GM19023 (cell line): ENCODE measurements at regions not wholly inside any gene's neighbourhood (a gene's known extent, or its start where the extent isn't known, plus 50 kb on each side); places are given as distances from the start of the nearest gene placed in this dataset.

ENCODE experiments used
- ATAC-seq: cut with Tn5 transposase; IDR thresholded peaks from one replicate; pipeline ENCODE4 v1.9.1; 2021; ENCODE audit warnings: mild to moderate bottlenecking, moderate library complexity; ENCODE audit not compliant: unreplicated experiment

GRCh38 chr13:73372666-73373627 lies 314.1 kb downstream of the KLF5 start:
- ATAC-seq: no peak

GRCh38 chr13:73370066-73370465 lies 311.3 kb downstream of the KLF5 start:
- no peak for ATAC-seq

- ATAC-seq: no peak
Observed at GRCh38 chr13:73369095-73369494, 310.3 kb downstream of the KLF5 start.

DNA sequence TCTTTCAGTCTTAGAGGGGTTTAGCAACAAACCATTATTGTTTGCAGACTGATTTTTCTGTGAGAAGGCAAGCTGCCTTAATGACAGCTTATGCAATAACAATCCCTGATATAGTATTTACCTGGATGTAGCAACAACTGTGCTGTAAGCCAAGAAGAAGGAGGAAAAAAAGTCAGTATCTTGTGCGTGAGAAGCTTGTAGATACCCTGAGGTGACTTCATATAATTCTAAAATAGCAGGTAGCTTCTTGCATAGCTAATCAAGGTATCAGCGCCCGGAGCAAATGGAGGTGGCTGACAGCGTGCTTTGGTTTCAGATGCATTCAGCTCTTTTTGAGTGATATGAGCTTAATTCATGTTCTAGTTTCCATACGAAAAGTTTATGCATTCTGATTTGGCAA lies 309.8 kb downstream of the KLF5 start:
- no peak for ATAC-seq

DNA sequence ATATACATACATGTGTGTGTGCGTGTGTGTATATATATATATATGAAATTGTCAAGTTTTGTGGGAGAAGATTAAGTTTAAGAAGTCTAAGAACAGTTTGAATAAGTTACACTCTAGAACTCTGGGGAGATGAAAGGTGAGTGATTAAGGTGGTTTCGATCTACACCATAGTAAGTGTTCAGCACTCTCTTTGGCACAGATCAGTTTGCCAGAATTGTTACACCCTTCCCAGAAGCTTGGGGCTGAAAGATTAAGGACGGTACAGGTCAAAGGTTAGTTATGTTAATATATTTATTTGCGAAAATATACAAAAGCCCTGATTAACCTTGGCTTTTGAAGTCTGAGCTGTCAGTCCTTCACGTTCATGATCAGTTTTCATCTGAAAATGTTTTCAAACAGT lies 309.1 kb downstream of the KLF5 start:
- ATAC-seq: no peak

- no peak for ATAC-seq
Observed at GRCh38 chr13:73366241-73366640, 307.4 kb downstream of the KLF5 start.

- no peak for ATAC-seq
Observed at GRCh38 chr13:73365681-73366080, 306.9 kb downstream of the KLF5 start.

GRCh38 chr13:73365252-73365651 lies 306.4 kb downstream of the KLF5 start:
- no peak for ATAC-seq

GRCh38 chr13:73364736-73365135 lies 305.9 kb downstream of the KLF5 start:
- no peak for ATAC-seq

DNA sequence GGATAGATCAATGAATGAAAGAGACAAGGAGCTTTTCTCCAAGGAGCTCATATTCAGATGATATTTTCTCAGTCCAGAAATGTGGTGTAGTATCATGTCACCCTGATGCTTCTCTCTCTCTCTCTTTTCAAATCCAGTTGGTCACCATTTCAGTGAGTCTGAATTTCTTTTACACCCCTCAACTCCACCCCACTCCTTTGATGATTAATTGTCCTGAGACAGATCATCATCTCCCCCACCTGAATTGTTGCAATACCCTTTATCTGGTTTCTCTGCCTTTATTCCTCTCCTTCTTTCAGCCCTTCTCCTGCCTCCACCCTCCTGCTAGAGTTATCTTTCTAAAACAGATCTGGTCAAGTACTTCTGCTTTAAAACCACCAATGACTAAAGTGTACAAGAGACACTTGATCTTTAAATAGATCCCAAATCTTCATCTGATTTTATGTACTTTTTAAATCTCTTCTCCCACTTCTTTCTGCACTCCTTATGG lies 299.8 kb downstream of the KLF5 start:
- no peak for ATAC-seq

DNA sequence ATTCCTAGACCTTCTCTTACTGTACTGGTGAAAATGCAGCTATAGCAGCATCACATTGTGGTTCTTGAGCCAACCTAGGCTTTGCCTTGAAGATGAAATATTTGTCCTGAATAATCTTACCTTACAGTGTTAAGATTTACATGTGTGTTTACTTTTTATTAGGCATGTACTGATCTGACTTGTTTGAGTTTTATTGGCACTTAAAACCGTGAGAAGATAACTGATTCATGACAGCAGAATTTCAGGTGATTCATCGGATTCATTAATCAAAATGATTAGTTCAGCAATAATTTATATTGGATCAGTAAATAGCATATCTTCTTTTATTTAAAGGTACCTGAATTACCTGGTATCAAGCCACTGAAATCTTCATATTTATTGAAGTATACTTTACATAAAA lies 296.3 kb downstream of the KLF5 start:
- no peak for ATAC-seq

GRCh38 chr13:73351730-73352129 lies 292.9 kb downstream of the KLF5 start:
- ATAC-seq: no peak

- ATAC-seq: no peak
Observed at GRCh38 chr13:73341748-73342147, 282.9 kb downstream of the KLF5 start.

DNA sequence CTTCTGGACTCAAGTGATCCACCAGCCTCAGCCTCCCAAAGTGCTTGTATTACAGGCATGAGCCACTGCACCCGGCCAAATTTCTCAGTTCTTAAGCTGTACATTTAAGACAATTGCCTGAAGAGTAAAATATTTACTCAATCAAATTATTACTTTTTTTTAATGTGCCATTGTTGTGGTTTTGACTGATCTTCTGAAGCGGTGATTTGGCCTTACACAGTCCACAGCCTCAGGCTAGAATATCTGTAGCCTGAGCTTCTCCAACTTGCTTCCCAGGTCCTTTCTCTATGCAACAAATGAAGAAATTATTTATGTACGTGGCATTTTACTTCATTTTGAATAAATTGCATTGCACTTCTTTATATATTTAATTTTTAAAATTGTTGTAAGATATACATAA lies 281.3 kb downstream of the KLF5 start:
- no peak for ATAC-seq

GRCh38 chr13:73339086-73339485 lies 280.3 kb downstream of the KLF5 start:
- ATAC-seq: no peak

- ATAC-seq: no peak
Observed at GRCh38 chr13:73338389-73338788, 279.6 kb downstream of the KLF5 start.

DNA sequence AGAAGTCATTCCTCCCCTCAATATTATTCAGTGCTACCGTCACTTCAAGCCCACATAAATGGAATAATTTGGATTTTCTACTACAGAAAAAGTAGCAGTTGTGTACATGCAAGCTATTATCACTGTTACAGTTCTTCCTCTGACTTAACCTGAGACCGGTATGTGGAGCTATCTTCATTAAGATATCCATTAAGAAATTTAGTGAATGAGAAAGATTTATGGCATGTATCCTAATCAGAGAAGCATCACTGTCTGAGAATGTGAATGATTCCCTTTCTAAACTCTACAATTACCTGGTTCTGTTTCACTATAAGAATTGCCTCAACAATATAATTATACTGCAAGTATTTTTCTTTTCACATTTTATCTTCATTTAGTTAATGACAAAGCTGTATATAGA lies 278.7 kb downstream of the KLF5 start:
- no peak for ATAC-seq

DNA sequence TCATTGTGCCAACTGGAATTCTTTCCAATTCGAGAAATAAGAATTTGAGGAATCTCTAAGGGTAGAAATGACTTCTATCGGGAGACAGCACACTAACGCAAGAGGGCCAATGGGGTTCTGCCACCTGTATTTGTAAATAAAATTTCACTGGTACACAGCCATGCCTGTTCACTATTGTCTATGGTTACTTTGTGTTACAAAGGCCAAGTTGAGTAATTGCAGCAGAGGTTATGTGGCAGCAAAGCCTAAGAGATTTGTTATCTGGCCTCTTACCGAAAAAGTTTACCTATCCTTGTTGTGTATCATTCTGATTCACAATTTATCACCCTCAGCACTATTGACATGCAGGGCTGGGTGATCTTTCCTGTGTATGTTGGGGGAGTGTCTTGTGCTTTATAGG lies 278.0 kb downstream of the KLF5 start:
- ATAC-seq: no peak

- ATAC-seq: no peak
Observed at GRCh38 chr13:73335944-73336343, 277.1 kb downstream of the KLF5 start.

DNA sequence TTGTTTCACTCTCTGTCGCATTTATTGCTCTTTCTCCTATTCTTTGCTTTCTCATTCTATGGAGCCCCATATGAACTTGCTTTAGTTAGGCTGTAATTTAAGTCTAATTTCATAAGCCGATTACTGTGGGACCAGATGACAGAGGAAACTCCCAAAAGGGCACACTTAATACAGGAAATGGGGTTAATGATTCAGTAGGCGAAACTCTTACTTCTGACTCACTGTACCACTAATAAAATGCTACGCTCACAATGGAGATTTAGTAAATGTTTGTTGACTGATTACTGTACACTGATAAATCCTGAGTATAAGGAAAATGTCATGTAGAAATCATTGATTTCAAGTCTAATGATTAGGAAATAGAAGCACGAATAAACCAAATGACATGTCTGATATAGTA lies 276.4 kb downstream of the KLF5 start:
- ATAC-seq: peak; percentile 97

DNA sequence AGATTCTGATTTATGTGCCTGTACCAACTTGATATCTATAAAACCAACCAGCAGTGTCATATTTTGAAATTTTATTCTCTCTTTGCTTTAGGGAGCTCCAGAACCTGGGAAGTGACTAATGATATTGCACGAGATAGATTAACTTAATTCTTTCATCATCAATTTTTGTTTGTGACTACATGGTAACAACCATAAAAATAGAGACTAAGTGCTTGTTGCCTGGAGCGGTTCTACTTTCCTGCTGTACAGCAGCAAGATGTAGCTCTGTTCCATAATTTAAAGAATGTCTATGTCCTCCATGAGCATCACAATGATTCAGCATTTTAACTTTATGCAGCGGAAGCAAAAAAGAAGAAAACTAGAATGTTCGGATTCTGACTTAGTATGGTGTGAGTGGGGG lies 275.6 kb downstream of the KLF5 start:
- no peak for ATAC-seq

GRCh38 chr13:73331556-73331955 lies 272.8 kb downstream of the KLF5 start:
- ATAC-seq: no peak

GRCh38 chr13:73329355-73329754 lies 270.6 kb downstream of the KLF5 start:
- ATAC-seq: no peak
